GM20000 (cell line): ENCODE measurements at regions not wholly inside any gene's neighbourhood (a gene's known extent, or its start where the extent isn't known, plus 50 kb on each side); places are given as distances from the start of the nearest gene placed in this dataset.

ENCODE experiments used
- DNase-seq: peaks from one replicate; pipeline ENCODE4 v3.0.0; 2012; ENCODE audit warnings: low spot score
- CTCF ChIP-seq: IDR thresholded peaks from 2 replicates; pipeline ENCODE4 v1.5.1; 2012; ENCODE audit warnings: mild to moderate bottlenecking, control low read depth; ENCODE audit errors: extremely low read depth, missing control alignments

- DNase-seq, result no peak
- TF ChIP-seq CTCF, result no peak
These were observed 326.5 kb downstream of the ASMT start for GRCh38 chrX:1941321-1941720.

GRCh38 chrX:1945879-1946278 is 331.0 kb downstream of the ASMT start:
- no peak for TF ChIP-seq CTCF
- no peak for DNase-seq

DNA sequence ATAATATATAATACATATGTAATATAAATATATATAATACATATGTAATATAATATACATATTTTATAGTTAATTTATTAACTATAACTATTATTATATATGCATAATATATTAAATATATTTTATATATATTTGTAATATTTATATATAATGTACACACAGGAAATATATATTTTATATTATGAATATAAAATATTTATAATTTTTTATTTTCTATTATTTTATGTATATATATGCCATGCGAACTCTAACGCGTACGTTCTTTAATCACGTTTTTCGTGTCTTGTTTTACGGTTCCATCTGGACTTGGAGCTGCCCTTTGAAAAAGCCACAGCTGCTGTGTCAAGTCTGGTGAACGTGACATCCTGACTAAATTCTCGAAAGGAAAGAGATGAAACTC is 332.1 kb downstream of the ASMT start:
- no peak for TF ChIP-seq CTCF
- DNase-seq, result no peak
